ENCODE measurements at regions not wholly inside any gene's neighbourhood (a gene's known extent, or its start where the extent isn't known, plus 50 kb on each side); places are given as distances from the start of the nearest gene placed in this dataset.

- TF ChIP-seq TAF1 (IDR thresholded peaks at IDR 0.05; ENCODE audit: low read depth, low read length) = no peak
- TF ChIP-seq POLR2A (IDR thresholded peaks at IDR 0.05; ENCODE audit: low read depth, low read length) = no peak
- TF ChIP-seq POLR2AphosphoS5 (IDR thresholded peaks at IDR 0.05; ENCODE audit: low read depth, low read length) = no peak
Observed at GRCh38 chr11:15851051-15851498, 505.3 kb downstream of the SOX6 start.
